B cell (primary cell): ENCODE measurements at regions not wholly inside any gene's neighbourhood (a gene's known extent, or its start where the extent isn't known, plus 50 kb on each side); places are given as distances from the start of the nearest gene placed in this dataset.

Experiments
- ATAC-seq: fragments of 200-7000 bp; cut with Tn5 transposase; one replicate; pipeline ENCODE4 v1.10.0; 2021; ENCODE audit warnings: low read depth, mild to moderate bottlenecking, moderate number of reproducible peaks, moderate library complexity
- CTCF ChIA-PET: fragments of 350-600 bp; sonication (Branson Sonifier 250); formaldehyde crosslinking; loops from one replicate; lab custom pipeline; 2021; ENCODE audit warnings: antibody characterized with exemption, inconsistent platforms; lab: Charles Lee
- POLR2A ChIA-PET: fragments of 350-600 bp; sonication (Branson Sonifier 250); formaldehyde crosslinking; loops from one replicate; lab custom pipeline; 2021; ENCODE audit warnings: antibody characterized with exemption; lab: Charles Lee
- DNase-seq: peaks from one replicate; pipeline ENCODE4 v3.0.0; 2013
- H2AFZ ChIP-seq: 2 replicates; pipeline ENCODE4 v1.6.1; 2012; ENCODE audit warnings: mild to moderate bottlenecking, low read depth, low read length; ENCODE audit not compliant: insufficient read depth, poor library complexity, severe bottlenecking
- H3K27ac ChIP-seq, 2 donors: 1 replicate in 1 of 2; 2 replicates in 1 of 2; pipeline ENCODE4 v1.5.1; 2012 to 2013; ENCODE audit warnings: low read length in 2 of 2, mild to moderate bottlenecking in 2 of 2, moderate library complexity in 1 of 2
- H3K27me3 ChIP-seq, 4 experiments: fragments of 200-600 bp in 1 of 4; sonication (generic) in 1 of 4; replicated peaks in 1 of 4; 1 replicate in 2 of 4; 2 replicates in 2 of 4; pipeline versions ENCODE4 v1.6.1 to v1.7.0; 2013 to 2016; ENCODE audit warnings: low read length in 3 of 4, mild to moderate bottlenecking in 2 of 4, mixed read lengths in 1 of 4, moderate library complexity in 1 of 4; ENCODE audit not compliant: insufficient read depth in 4 of 4, control insufficient read depth in 3 of 4; ENCODE audit errors: control extremely low read depth in 1 of 4
- H3K36me3 ChIP-seq, 2 experiments: replicated peaks in 1 of 2; 1 replicate in 1 of 2; 2 replicates in 1 of 2; pipeline versions ENCODE4 v1.6.1 to v1.7.1; 2013; ENCODE audit warnings: low read length in 1 of 2; ENCODE audit not compliant: insufficient read depth in 2 of 2, control insufficient read depth in 1 of 2; ENCODE audit errors: control extremely low read depth in 1 of 2, extremely low read depth in 1 of 2
- H3K4me1 ChIP-seq, 2 donors: fragments of 200-600 bp in 1 of 2; sonication (generic) in 1 of 2; 1 replicate in 1 of 2; 2 replicates in 1 of 2; pipeline versions ENCODE4 v1.5.1 to v1.6.1; 2013 to 2017; ENCODE audit warnings: low read length in 2 of 2; ENCODE audit not compliant: control insufficient read depth in 2 of 2, insufficient read depth in 2 of 2
- H3K4me2 ChIP-seq: replicated peaks from 2 replicates; pipeline ENCODE3; 2012; ENCODE audit warnings: mild to moderate bottlenecking, low read depth, low read length; ENCODE audit not compliant: poor library complexity, severe bottlenecking
- H3K4me3 ChIP-seq, 5 experiments: fragments of 200-600 bp in 1 of 5; sonication (generic) in 1 of 5; 1 replicate in 3 of 5; 2 replicates in 2 of 5; pipeline versions ENCODE4 v1.5.1 to v1.7.0; 2011 to 2016; ENCODE audit warnings: low read length in 4 of 5, mild to moderate bottlenecking in 4 of 5, low read depth in 2 of 5, control low read depth in 1 of 5, moderate library complexity in 1 of 5; ENCODE audit not compliant: insufficient read depth in 1 of 5; ENCODE audit errors: control extremely low read depth in 1 of 5, extremely low read depth in 1 of 5
- H3K79me2 ChIP-seq: fragments of 200-600 bp; sonication (generic); one replicate; pipeline ENCODE4 v1.6.0; 2016; ENCODE audit warnings: low read length; ENCODE audit not compliant: control insufficient read depth, insufficient read depth
- H3K9ac ChIP-seq: fragments of 200-600 bp; sonication (generic); 2 replicates; pipeline ENCODE4 v1.6.1; 2017; ENCODE audit warnings: mild to moderate bottlenecking, low read length, moderate library complexity
- H3K9me3 ChIP-seq, 3 donors: one replicate each; pipeline versions ENCODE4 v1.6.1 to v1.7.1; 2013; ENCODE audit warnings: low read length in 2 of 3; ENCODE audit not compliant: control insufficient read depth in 2 of 3, insufficient read depth in 1 of 3; ENCODE audit errors: control extremely low read depth in 1 of 3
- H4K20me1 ChIP-seq: 2 replicates; pipeline ENCODE4 v1.6.0; 2012; ENCODE audit warnings: mild to moderate bottlenecking, low read length; ENCODE audit not compliant: insufficient read depth, control insufficient read depth, poor library complexity, severe bottlenecking
- H3K27ac Mint-ChIP-seq: one replicate; pipeline ENCODE4 v1.8.0; 2021; ENCODE audit warnings: mixed read lengths
- H3K27me3 Mint-ChIP-seq: one replicate; pipeline ENCODE4 v1.8.0; 2021; ENCODE audit warnings: mixed read lengths
- H3K4me1 Mint-ChIP-seq: one replicate; pipeline ENCODE4 v1.8.0; 2021; ENCODE audit warnings: mixed read lengths
- H3K4me3 Mint-ChIP-seq: one replicate; pipeline ENCODE4 v1.8.0; 2021; ENCODE audit warnings: mixed read lengths
- H3K9me3 Mint-ChIP-seq: one replicate; pipeline ENCODE4 v1.8.0; 2022; ENCODE audit warnings: mixed read lengths; ENCODE audit not compliant: insufficient read depth
- EZH2 ChIP-seq: IDR thresholded peaks from 2 replicates; pipeline ENCODE4 v1.6.1; 2012; ENCODE audit warnings: borderline replicate concordance, low read depth, mild to moderate bottlenecking, moderate library complexity, low read length; ENCODE audit not compliant: insufficient read depth, poor library complexity, severe bottlenecking
- WGBS: methylation state at CpG from one replicate; pipeline ENCODE4 v1.1.5; 2013; ENCODE audit warnings: missing lambda C conversion rate; ENCODE audit not compliant: insufficient coverage; 5-methylcytosine and 5-hydroxymethylcytosine counted together
- intact Hi-C: fragments of 100-400 bp; cut with micrococcal nuclease; formaldehyde crosslinking; loops from one replicate; pipeline ENCODE4 v1.10.0; 2022
- TF ChIP-seq, protein P1 (sequence below): fragments of 200-600 bp; IDR thresholded peaks from one replicate; pipeline ENCODE4 v1.8.0; 2022; ENCODE audit warnings: antibody characterized with exemption, mild to moderate bottlenecking

DNA sequence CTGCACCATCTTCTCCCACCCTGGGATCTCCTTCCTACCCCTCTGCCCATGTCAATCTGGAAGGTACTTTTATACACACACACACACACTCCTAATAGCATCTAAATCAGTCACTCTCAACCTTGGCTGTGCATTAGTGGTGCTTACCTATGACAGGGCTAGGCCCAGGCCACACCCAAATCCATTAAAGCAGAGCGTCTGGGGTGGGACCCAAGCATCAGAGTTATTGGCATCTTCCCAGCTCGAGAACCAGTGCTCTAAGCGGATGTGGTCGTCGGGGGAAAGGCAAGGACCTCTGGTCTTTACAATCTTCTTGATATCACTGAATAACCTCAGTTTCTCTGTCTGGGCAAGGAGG, 194.6 kb downstream of the TRIM29 start:
- H3K4me1 Mint-ChIP-seq, result no peaks in the 10 kb centered on the region
- Histone ChIP-seq H3K9me3 (no peaks in the 10 kb centered on the region), H4K20me1 (no peaks in the 10 kb centered on the region), H3K4me2 (no peak overlapping the region), H3K9ac (no peak overlapping the region), H3K27me3 (peaks cover 0 to 9% (median 0%) of the 10 kb centered on the region in 4 experiments), H3K79me2 (no peaks in the 10 kb centered on the region), H2AFZ (no peak overlapping the region), H3K36me3 (no peaks in the 10 kb centered on the region), H3K4me1 (no peaks in the 10 kb centered on the region), H3K27ac (no peak overlapping the region), H3K4me3 (no peak overlapping the region)
- DNase-seq (no peak), ATAC-seq (no peak)
- POLR2A ChIA-PET, result no interaction called here
- TF ChIP-seq, protein P1, sequence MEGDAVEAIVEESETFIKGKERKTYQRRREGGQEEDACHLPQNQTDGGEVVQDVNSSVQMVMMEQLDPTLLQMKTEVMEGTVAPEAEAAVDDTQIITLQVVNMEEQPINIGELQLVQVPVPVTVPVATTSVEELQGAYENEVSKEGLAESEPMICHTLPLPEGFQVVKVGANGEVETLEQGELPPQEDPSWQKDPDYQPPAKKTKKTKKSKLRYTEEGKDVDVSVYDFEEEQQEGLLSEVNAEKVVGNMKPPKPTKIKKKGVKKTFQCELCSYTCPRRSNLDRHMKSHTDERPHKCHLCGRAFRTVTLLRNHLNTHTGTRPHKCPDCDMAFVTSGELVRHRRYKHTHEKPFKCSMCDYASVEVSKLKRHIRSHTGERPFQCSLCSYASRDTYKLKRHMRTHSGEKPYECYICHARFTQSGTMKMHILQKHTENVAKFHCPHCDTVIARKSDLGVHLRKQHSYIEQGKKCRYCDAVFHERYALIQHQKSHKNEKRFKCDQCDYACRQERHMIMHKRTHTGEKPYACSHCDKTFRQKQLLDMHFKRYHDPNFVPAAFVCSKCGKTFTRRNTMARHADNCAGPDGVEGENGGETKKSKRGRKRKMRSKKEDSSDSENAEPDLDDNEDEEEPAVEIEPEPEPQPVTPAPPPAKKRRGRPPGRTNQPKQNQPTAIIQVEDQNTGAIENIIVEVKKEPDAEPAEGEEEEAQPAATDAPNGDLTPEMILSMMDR, result no peak
- no peak for TF ChIP-seq EZH2
- H3K27ac Mint-ChIP-seq, result no peak overlapping the region
- 82% methylated on average over 5 of the region's 5 CpGs for WGBS
- intact Hi-C loops, result no loop called here
- CTCF ChIA-PET, result no interaction called here
- H3K27me3 Mint-ChIP-seq, result peaks cover 27% of the 10 kb centered on the region
- H3K9me3 Mint-ChIP-seq, result no peaks in the 10 kb centered on the region
- H3K4me3 Mint-ChIP-seq, result no peak overlapping the region

DNA sequence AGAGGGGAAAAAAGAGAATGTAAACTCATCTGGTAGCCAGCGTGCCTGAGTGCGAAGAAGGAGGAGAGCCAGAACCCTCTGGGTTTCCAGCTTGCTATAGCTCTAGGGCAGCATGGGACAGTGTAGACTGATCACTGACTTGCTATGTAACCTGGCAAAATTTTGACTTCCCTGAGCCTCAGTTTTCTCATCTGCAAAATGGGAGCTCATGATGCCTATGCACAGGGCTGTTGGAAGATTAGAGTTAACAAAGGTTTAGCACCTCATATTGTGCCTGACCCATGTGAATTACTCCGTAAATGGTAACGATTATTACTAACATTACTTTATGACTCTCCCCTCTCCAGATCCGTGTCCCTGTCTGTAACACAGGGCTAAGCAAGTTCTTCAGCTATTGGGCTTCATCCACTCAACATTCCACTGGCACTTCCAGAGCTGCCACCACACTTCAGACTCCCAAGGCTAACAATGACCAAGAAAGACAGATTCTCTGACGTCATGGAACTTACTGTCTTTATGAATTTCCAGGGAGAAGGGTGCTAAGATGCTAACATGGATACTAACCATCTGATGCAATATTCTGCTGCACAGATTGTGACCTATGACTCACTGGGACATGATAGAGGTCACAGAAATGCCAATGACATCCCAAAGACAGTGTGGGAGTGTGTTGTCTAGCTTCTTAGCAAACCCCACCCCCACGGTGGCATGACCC, 195.2 kb downstream of the TRIM29 start:
- H3K79me2 ChIP-seq, result no peaks in the 10 kb centered on the region
- no peak overlapping the region for H3K4me2 ChIP-seq
- H3K27ac ChIP-seq, result no peak overlapping the region
- POLR2A ChIA-PET, result no interaction called here
- DNase-seq (no peak), ATAC-seq (no peak)
- Mint-ChIP-seq H3K4me1 (no peaks in the 10 kb centered on the region), H3K27ac (no peak overlapping the region), H3K4me3 (no peak overlapping the region), H3K9me3 (no peaks in the 10 kb centered on the region), H3K27me3 (peaks cover 30% of the 10 kb centered on the region)
- intact Hi-C loops, result no loop called here
- no peak overlapping the region for H3K4me3 ChIP-seq
- 85% methylated on average over 6 of the region's 7 CpGs for WGBS
- H2AFZ ChIP-seq, result no peak overlapping the region
- no peaks in the 10 kb centered on the region for H3K36me3 ChIP-seq
- H3K9me3 ChIP-seq, result no peaks in the 10 kb centered on the region
- H3K27me3 ChIP-seq, result peaks cover 0 to 9% (median 0%) of the 10 kb centered on the region in 4 experiments
- CTCF ChIA-PET, result no interaction called here
- no peak for TF ChIP-seq EZH2
- TF ChIP-seq, protein P1, result no peak
- no peaks in the 10 kb centered on the region for H3K4me1 ChIP-seq
- no peaks in the 10 kb centered on the region for H4K20me1 ChIP-seq
- H3K9ac ChIP-seq, result no peak overlapping the region
